Endodermal cell (in vitro differentiated cells): ENCODE measurements at regions not wholly inside any gene's neighbourhood (a gene's known extent, or its start where the extent isn't known, plus 50 kb on each side); places are given as distances from the start of the nearest gene placed in this dataset.
"Not testable (repeated sequence)": the region's sequence is repeated elsewhere in the genome, so short reads cannot be mapped to it uniquely, and the experiment has no call there.

Experiments used
- DNase-seq: peaks from one replicate; pipeline ENCODE4 v3.0.0-alpha.2; 2017
- H3K27ac ChIP-seq: 2 replicates; pipeline ENCODE4 v1.5.1; 2013; ENCODE audit warnings: mild to moderate bottlenecking, low read depth, low read length, moderate library complexity
- H3K27me3 ChIP-seq: 2 replicates; pipeline ENCODE4 v1.6.1; 2013; ENCODE audit warnings: mild to moderate bottlenecking, low read length, moderate library complexity; ENCODE audit not compliant: insufficient read depth, control insufficient read depth, poor library complexity, severe bottlenecking
- H3K36me3 ChIP-seq: 2 replicates; pipeline ENCODE4 v1.7.0; 2013; ENCODE audit warnings: mild to moderate bottlenecking, low read length, moderate library complexity; ENCODE audit not compliant: control insufficient read depth, insufficient read depth
- H3K4me1 ChIP-seq: one replicate; pipeline ENCODE4 v1.7.0; 2013; ENCODE audit warnings: low read length; ENCODE audit not compliant: control insufficient read depth, insufficient read depth
- H3K4me3 ChIP-seq: 2 replicates; pipeline ENCODE4 v1.5.1; 2013; ENCODE audit warnings: mild to moderate bottlenecking, low read length, moderate library complexity
- H3K9ac ChIP-seq: 2 replicates; pipeline ENCODE4 v1.6.1; 2013; ENCODE audit warnings: mild to moderate bottlenecking, low read length, moderate library complexity; ENCODE audit not compliant: poor library complexity, severe bottlenecking; ENCODE audit errors: extremely low read depth
- H3K9me3 ChIP-seq: 2 replicates; pipeline ENCODE4 v1.6.1; 2013; ENCODE audit warnings: mild to moderate bottlenecking, low read length, moderate library complexity; ENCODE audit not compliant: control insufficient read depth
- H3K27ac Mint-ChIP-seq: 2 replicates; pipeline ENCODE4 v1.8.0; 2020; ENCODE audit warnings: mixed read lengths
- H3K27me3 Mint-ChIP-seq: 2 replicates; pipeline ENCODE4 v1.8.0; 2021; ENCODE audit warnings: mild to moderate bottlenecking, mixed read lengths; ENCODE audit not compliant: insufficient read depth
- H3K36me3 Mint-ChIP-seq: 2 replicates; pipeline ENCODE4 v1.8.0; 2020; ENCODE audit warnings: low read depth, mixed read lengths
- H3K4me1 Mint-ChIP-seq: 2 replicates; pipeline ENCODE4 v1.8.0; 2020; ENCODE audit warnings: mixed read lengths
- H3K4me3 Mint-ChIP-seq: 2 replicates; pipeline ENCODE4 v1.8.0; 2020; ENCODE audit warnings: mild to moderate bottlenecking, moderate library complexity, mixed read lengths
- H3K9me3 Mint-ChIP-seq: 2 replicates; pipeline ENCODE4 v1.8.0; 2020; ENCODE audit warnings: mild to moderate bottlenecking, mixed read lengths
- WGBS, 2 experiments: methylation state at CpG; one replicate each; pipeline versions ENCODE4 v1.1.5 to v1.1.7; 2013; ENCODE audit warnings: missing lambda C conversion rate in 2 of 2, mixed read lengths in 1 of 2; ENCODE audit not compliant: insufficient coverage in 1 of 2, insufficient read length in 1 of 2; 5-methylcytosine and 5-hydroxymethylcytosine counted together
- TF ChIP-seq, protein P1 (sequence below): fragments of 200-600 bp; sonication (generic); conservative IDR thresholded peaks from 2 replicates; pipeline ENCODE4 v1.5.0; 2021; ENCODE audit warnings: antibody characterized with exemption, mild to moderate bottlenecking

DNA sequence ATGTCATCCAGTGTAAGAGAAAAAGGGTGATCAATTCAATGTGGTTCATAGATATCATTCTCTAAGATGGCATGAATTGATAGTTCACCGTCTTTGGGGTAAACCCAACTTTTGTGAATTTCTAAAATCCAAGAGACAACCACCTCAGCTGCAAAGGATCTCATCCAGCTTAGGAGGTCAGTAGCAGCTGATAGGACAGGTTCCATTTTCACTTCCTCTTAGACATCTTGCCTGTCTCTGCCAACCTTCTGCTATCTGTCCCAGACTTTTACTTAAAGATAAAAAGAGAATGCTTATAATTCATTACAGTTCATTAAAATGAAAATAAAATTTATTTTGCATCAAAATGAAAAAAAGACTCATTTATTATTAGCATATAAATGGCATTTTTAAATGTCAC is 468.2 kb downstream of the XYLT1 start:
- no peaks in the 10 kb centered on the region for H3K4me1 ChIP-seq
- no peaks in the 10 kb centered on the region for H3K9me3 ChIP-seq
- H3K27me3 Mint-ChIP-seq, result no peaks in the 10 kb centered on the region
- no peak overlapping the region for H3K27ac Mint-ChIP-seq
- H3K4me3 Mint-ChIP-seq, result no peak overlapping the region
- H3K9me3 Mint-ChIP-seq, result peaks cover 17% of the 10 kb centered on the region
- H3K36me3 ChIP-seq, result no peaks in the 10 kb centered on the region
- no peaks in the 10 kb centered on the region for H3K27me3 ChIP-seq
- TF ChIP-seq, protein P1, sequence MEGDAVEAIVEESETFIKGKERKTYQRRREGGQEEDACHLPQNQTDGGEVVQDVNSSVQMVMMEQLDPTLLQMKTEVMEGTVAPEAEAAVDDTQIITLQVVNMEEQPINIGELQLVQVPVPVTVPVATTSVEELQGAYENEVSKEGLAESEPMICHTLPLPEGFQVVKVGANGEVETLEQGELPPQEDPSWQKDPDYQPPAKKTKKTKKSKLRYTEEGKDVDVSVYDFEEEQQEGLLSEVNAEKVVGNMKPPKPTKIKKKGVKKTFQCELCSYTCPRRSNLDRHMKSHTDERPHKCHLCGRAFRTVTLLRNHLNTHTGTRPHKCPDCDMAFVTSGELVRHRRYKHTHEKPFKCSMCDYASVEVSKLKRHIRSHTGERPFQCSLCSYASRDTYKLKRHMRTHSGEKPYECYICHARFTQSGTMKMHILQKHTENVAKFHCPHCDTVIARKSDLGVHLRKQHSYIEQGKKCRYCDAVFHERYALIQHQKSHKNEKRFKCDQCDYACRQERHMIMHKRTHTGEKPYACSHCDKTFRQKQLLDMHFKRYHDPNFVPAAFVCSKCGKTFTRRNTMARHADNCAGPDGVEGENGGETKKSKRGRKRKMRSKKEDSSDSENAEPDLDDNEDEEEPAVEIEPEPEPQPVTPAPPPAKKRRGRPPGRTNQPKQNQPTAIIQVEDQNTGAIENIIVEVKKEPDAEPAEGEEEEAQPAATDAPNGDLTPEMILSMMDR, result no peak
- no peaks in the 10 kb centered on the region for H3K4me1 Mint-ChIP-seq
- H3K36me3 Mint-ChIP-seq, result no peaks in the 10 kb centered on the region
- DNase-seq, result no peak
- 91 to 95% methylated on average over 1 of the region's 1 CpG for WGBS, 2 experiments
- no peak overlapping the region for H3K27ac ChIP-seq
- H3K4me3 ChIP-seq, result no peak overlapping the region
- no peak overlapping the region for H3K9ac ChIP-seq

DNA sequence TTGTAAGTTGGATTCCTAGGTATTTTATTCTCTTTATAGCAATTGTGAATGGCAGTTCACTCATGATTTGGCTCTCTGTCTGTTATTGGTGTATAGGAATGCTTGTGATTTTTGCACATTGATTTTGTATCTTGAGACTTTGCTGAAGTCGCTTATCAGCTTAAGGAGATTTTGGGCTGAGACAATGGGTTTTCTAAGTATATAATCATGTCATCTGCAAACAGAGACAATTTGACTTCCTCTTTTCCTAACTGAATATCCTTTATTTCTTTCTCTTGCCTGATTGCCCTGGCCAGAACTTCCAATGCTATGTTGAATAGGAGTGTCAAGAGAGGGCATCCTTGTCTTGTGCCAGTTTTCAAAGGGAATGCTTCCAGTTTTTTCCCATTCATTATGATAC is 464.8 kb downstream of the XYLT1 start:
- H3K27me3 ChIP-seq, H3K4me3 Mint-ChIP-seq, H3K27ac Mint-ChIP-seq, H3K36me3 ChIP-seq, H3K27ac ChIP-seq, H3K9ac ChIP-seq, H3K36me3 Mint-ChIP-seq, H3K4me3 ChIP-seq, H3K4me1 ChIP-seq, DNase-seq, H3K27me3 Mint-ChIP-seq, H3K9me3 ChIP-seq, H3K4me1 Mint-ChIP-seq: not testable (repeated sequence)
- WGBS, 2 experiments, result 83% methylated on average over 1 of the region's 1 CpG; no CpG with 5 or more reads in 1 of the 2 experiments
- H3K9me3 Mint-ChIP-seq, result peaks cover 17% of the 10 kb centered on the region

DNA sequence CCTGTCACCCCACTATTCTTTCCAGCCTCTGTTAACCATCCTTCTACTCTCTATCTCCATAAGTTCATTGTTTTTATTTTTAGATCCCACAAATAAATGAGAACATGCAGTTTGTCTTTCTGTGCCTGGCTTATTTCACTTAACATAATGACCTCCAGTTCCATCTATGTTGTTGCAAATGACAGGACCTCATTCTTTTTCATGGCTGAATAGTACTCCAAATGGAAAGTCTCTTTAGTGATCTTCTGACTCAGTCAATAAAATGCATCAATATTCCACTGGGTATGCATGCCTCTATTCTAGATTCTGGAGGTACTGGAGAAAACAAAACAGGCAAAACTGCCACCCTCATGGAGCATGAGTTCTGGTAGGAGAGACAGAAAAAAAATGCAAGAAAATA is 459.0 kb downstream of the XYLT1 start:
- TF ChIP-seq, protein P1, result no peak
- no peaks in the 10 kb centered on the region for H3K27me3 Mint-ChIP-seq
- no peak overlapping the region for H3K9ac ChIP-seq

DNA sequence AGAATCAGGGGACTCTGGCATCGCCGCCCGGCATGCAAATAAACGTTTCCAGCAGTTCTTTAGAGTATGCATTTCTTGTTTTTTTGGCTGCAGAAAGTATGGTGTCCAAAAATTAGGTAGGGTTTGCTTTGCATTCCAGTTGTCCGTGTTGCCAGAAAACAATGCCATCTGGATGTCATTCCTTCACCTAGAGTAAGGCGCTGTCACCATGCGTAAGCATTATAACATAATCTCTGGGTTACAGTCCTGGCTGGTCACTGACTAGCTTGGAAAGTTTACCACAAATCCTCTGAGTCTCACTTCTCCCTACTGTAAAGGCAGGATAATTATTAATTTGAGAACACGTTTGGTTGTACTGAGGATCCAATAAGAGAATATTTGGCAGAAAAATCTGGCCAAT is 457.7 kb downstream of the XYLT1 start:
- no peak overlapping the region for H3K27ac ChIP-seq
- no peak for DNase-seq
- 92 to 96% methylated on average over 6 to 8 of the region's 8 CpGs for WGBS, 2 experiments
- H3K36me3 ChIP-seq, result no peaks in the 10 kb centered on the region
- TF ChIP-seq, protein P1, result no peak
- Mint-ChIP-seq H3K27me3 (no peaks in the 10 kb centered on the region), H3K27ac (no peak overlapping the region), H3K36me3 (no peaks in the 10 kb centered on the region), H3K4me1 (no peaks in the 10 kb centered on the region), H3K9me3 (peaks cover 8% of the 10 kb centered on the region), H3K4me3 (no peak overlapping the region)
- H3K9ac ChIP-seq, result no peak overlapping the region
- no peaks in the 10 kb centered on the region for H3K27me3 ChIP-seq
- no peaks in the 10 kb centered on the region for H3K9me3 ChIP-seq
- H3K4me3 ChIP-seq, result no peak overlapping the region
- H3K4me1 ChIP-seq, result no peaks in the 10 kb centered on the region

More for the DNA sequence above, 459.0 kb downstream of the XYLT1 start:
- H3K4me1 Mint-ChIP-seq, result no peaks in the 10 kb centered on the region
- no peak for DNase-seq
- peaks cover 7% of the 10 kb centered on the region for H3K9me3 Mint-ChIP-seq
- no peaks in the 10 kb centered on the region for H3K27me3 ChIP-seq
- no peaks in the 10 kb centered on the region for H3K36me3 Mint-ChIP-seq
- no peaks in the 10 kb centered on the region for H3K4me1 ChIP-seq
- H3K27ac ChIP-seq, result no peak overlapping the region
- H3K27ac Mint-ChIP-seq, result no peak overlapping the region
- no peaks in the 10 kb centered on the region for H3K9me3 ChIP-seq
- H3K36me3 ChIP-seq, result no peaks in the 10 kb centered on the region
- H3K4me3 Mint-ChIP-seq, result no peak overlapping the region
- no peak overlapping the region for H3K4me3 ChIP-seq
